Large intestine (tissue), 3 donors: ENCODE measurements at regions not wholly inside any gene's neighbourhood (a gene's known extent, or its start where the extent isn't known, plus 50 kb on each side); places are given as distances from the start of the nearest gene placed in this dataset.

Experiments
- DNase-seq, 2 donors: peaks; one replicate each; pipeline versions ENCODE4 v3.0.0 to v3.0.0-alpha.2; 2013
- H3K27ac ChIP-seq: one replicate; pipeline ENCODE4 v1.5.1; 2013; ENCODE audit warnings: low read length
- H3K27me3 ChIP-seq: 2 replicates; pipeline ENCODE4 v1.6.1; 2013; ENCODE audit warnings: low read length; ENCODE audit not compliant: control insufficient read depth, insufficient read depth
- H3K36me3 ChIP-seq: 2 replicates; pipeline ENCODE4 v1.6.1; 2013; ENCODE audit warnings: low read length; ENCODE audit not compliant: control insufficient read depth, insufficient read depth
- H3K4me1 ChIP-seq: one replicate; pipeline ENCODE4 v1.6.1; 2013; ENCODE audit warnings: low read length; ENCODE audit not compliant: control insufficient read depth, insufficient read depth
- H3K4me3 ChIP-seq: one replicate; pipeline ENCODE4 v1.5.1; 2013; ENCODE audit warnings: low read length
- H3K9me3 ChIP-seq: one replicate; pipeline ENCODE4 v1.6.1; 2013; ENCODE audit warnings: mild to moderate bottlenecking, low read depth, low read length, moderate library complexity; ENCODE audit not compliant: control insufficient read depth
- WGBS: methylation state at CpG from one replicate; pipeline ENCODE4 v1.1.5; 2013; ENCODE audit warnings: low lambda C conversion rate; ENCODE audit not compliant: insufficient coverage; 5-methylcytosine and 5-hydroxymethylcytosine counted together

DNA sequence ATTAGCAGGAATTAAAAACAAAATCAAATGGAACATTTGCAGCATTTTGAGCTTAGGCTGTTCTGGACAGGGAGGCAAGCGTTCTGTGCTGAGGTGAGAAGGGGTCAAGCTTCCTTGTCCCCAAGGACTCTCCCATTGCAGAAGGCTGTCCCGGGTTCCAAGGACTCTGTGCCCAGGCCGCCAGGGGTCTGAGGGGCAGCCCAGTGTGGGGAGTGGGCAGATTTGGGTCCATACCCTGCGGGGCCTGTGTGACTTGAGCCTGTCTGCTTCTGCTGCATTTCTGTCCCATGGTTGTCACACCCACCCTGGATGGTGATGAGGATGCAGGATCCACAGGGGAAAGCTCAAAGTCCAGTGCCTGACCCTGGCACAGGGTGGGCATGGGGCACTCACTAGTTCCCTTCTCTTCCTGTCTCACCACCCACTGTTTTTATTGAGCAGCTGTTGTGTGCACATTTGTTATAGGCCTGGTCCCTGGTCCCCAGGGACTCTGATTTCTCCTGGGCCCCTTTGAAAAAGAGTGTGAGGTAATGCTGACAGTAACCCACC, 211.4 kb upstream of the HS6ST1 start:
- Histone ChIP-seq H3K27ac (no peak overlapping the region), H3K36me3 (no peaks in the 10 kb centered on the region), H3K4me1 (no peaks in the 10 kb centered on the region), H3K27me3 (no peaks in the 10 kb centered on the region), H3K4me3 (no peak overlapping the region), H3K9me3 (no peaks in the 10 kb centered on the region)
- no peak for DNase-seq
- WGBS: no CpG with 5 or more reads among the region's 4 CpGs

DNA sequence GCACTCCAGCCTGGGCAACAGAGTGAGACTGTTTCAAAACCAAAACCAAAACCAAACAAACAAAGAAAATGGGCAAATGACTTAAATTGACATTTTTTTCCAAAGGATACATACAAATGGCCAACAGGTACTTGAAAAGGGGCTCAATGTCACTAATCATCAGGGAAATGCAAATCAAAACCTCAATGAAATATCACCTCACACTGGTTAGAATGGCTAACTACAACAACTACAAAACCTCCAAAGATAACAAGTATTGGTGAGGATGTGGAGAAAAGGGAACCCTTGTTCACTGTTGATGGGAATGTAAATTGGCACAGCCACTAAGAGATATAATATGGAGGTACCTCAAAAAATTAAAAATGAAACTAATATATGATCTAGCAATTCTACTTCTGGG, 213.2 kb upstream of the HS6ST1 start:
- Histone ChIP-seq H3K27ac (no peak overlapping the region), H3K4me1 (no peaks in the 10 kb centered on the region), H3K27me3 (no peaks in the 10 kb centered on the region), H3K4me3 (no peak overlapping the region), H3K9me3 (no peaks in the 10 kb centered on the region), H3K36me3 (no peaks in the 10 kb centered on the region)
- no peak for DNase-seq

DNA sequence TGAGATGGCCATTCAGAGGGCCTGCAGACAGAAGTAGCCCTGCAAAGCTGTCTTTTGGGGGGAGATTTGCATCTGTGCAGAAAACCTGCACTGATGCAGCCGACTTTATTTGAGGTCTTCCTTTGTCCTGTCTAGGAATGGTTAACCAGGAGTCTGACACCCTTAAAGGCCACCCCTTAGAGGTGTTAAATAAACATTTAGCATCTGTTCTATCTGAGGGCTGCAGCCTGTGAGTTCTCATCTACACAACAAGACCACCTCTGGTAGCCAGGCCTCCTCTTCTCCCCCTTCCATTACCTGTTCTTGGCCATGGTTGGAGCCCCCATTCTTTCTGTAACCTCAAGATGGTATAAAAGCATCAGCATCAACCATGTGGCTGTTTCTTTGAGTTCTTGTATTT, 214.4 kb upstream of the HS6ST1 start:
- Histone ChIP-seq H3K27ac (no peak overlapping the region), H3K4me1 (no peaks in the 10 kb centered on the region), H3K4me3 (no peak overlapping the region), H3K9me3 (no peaks in the 10 kb centered on the region), H3K36me3 (no peaks in the 10 kb centered on the region), H3K27me3 (no peaks in the 10 kb centered on the region)
- no CpG with 5 or more reads among the region's 1 CpG for WGBS
- DNase-seq: no peak

DNA sequence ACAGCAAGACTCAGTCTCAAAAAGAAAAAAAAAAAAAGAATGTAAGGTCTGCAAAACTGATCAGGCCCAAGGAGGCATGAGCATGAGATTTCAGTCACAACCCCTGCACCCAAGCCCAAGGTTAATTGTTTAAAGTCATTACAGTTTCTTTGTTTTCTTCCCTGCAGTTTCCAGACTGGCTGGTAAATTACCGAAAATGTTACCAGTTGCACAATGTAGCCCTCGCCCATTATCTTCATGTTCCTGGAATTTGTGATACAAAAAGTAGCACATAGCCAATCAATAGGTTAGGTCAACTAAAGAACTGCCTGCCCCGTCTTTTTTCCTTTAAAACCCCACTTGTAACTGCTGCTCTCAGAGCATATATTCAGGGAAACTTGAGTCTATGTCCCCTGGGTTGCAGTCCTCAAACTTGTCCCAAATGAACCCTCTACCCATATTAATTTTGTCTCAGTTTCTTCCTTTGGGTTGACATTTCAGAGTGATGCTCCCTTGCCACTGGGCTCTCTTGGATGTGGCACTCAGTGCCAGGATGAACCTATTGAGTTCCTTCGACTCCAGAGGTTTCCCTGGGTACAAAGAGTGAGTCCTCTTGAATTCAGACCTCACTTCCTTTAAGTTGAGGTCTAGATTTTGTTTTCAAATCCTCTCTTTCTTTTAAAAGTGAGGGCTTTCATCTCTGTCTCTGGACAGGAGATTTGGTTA, 216.2 kb upstream of the HS6ST1 start:
- Histone ChIP-seq H3K9me3 (no peaks in the 10 kb centered on the region), H3K4me3 (no peak overlapping the region), H3K27me3 (no peaks in the 10 kb centered on the region), H3K27ac (no peak overlapping the region), H3K36me3 (no peaks in the 10 kb centered on the region), H3K4me1 (no peaks in the 10 kb centered on the region)
- DNase-seq: no peak
- 100% methylated on average over 2 of the region's 4 CpGs for WGBS

DNA sequence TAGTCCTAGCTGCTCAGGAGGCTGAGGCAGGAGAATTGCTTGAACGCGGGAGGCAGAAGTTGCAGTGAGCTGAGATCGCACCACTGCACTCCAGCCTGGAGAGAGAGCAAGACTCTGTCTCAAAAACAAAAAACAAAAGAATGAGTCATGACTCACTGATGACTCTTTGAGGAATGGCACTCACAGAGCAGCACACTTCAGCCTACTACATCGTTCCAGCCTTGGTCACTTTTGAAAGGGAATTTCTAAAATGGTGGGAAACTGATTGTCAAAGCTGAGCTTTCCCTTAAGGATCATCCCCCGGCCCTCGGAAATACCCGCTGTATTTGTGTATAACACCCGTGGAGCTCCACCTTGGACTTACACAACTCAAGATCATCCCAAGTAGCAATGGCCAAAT, 217.3 kb upstream of the HS6ST1 start:
- WGBS: 92% methylated on average over 2 of the region's 8 CpGs
- no peaks in the 10 kb centered on the region for H3K9me3 ChIP-seq
- no peak overlapping the region for H3K4me3 ChIP-seq
- H3K27me3 ChIP-seq: no peaks in the 10 kb centered on the region
- no peaks in the 10 kb centered on the region for H3K36me3 ChIP-seq
- no peaks in the 10 kb centered on the region for H3K4me1 ChIP-seq
- no peak overlapping the region for H3K27ac ChIP-seq
- no peak for DNase-seq

DNA sequence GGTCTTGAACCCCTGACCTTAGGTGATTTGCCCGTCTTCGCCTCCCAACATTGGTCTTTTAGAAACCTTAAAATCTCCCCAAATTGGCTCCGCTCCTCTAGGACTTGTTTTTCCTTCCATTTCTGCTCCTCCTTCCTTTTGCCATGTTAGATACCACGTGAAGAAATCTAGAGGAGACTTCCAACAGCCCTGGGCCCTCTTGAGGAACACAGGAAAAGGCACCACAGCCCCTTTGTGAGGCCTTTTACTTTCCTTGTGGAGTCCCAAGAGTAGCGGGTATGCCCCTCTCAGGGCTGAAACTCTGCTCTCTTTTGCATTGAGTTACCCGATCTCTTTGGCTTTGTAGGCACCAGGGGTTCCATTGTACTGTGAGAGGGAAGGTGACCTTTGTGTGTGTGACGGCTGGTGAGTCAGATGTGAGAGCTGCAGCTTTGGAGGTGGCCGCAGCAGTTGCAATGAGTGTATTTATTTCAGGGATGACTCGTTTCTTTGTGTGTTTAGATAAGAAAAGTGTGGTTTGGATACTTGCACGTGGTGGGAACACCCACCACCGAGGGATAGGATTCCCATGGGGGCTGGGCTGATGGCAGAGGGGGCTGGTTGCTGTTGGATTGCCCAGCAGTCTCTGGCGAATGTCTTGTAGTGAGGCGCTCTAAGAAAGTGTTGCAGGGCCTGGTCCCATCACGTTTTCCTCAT, 218.4 kb upstream of the HS6ST1 start:
- Histone ChIP-seq H3K4me3 (no peak overlapping the region), H3K4me1 (no peaks in the 10 kb centered on the region), H3K9me3 (no peaks in the 10 kb centered on the region), H3K27me3 (no peaks in the 10 kb centered on the region), H3K36me3 (no peaks in the 10 kb centered on the region), H3K27ac (no peak overlapping the region)
- DNase-seq: peak in 1 of 2 donors; percentile 15
- WGBS: 100% methylated on average over 2 of the region's 14 CpGs

DNA sequence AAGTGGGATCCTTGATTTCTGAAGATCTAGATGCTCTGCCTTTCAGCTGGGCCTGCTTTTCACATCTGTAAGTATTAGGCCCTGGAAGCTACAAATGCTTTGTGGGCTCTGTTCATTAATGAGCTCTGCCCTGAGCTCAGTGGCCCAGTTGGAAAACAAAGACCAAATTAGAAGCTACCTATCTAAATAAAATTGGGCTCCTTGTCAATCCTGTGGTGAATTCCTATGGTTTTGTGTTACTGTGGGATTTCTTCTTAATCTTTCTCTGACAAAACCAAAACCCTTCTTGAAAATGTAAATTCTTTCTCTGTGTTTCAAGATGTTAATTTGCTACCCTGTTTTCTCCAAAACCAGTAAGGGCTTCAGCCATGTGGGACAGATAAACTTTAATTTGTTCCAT, 219.0 kb upstream of the HS6ST1 start:
- Histone ChIP-seq H3K27ac (no peak overlapping the region), H3K4me3 (no peak overlapping the region), H3K27me3 (no peaks in the 10 kb centered on the region), H3K9me3 (no peaks in the 10 kb centered on the region), H3K4me1 (no peaks in the 10 kb centered on the region), H3K36me3 (no peaks in the 10 kb centered on the region)
- no peak for DNase-seq

DNA sequence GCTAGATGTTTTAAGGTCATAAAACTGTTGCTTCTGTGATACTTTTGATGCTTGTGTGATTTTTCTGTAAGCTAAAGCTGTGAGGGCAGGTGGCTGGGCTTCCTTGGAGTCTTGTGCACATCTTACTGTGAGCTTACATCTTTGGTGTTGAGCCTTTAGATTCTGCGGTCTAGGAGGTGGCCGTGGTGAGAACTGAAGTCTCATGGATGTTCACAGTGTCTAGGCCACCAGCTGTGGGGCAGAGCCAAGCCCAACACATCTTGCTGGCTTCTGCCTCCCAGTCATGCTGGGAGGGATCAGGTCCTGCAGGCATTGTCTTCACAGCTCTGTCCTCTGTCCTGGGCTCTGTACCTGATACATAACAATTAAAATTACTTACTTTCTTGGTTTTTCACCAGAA, 219.7 kb upstream of the HS6ST1 start:
- WGBS: no CpG with 5 or more reads among the region's 2 CpGs
- no peak for DNase-seq

DNA sequence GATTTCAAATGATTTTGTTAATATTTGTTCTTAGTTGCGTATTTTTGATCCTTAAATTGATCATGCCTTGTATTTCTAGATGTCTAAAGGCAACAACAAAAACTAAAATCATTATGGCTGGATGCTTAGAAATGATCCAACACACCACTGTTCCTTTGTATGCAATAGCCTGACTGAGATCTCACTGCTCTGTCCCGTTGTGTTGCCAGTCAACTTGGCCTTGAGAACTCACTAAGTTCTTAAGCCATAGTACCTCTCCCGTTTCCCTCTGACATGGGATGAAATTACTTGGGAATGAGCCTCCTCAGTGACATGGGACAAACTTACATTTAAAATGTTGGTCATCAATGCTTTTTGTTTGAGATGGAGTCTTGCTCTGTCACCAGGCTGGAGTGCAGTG, 222.0 kb upstream of the HS6ST1 start:
- no peak overlapping the region for H3K27ac ChIP-seq
- no peaks in the 10 kb centered on the region for H3K9me3 ChIP-seq
- no CpG with 5 or more reads among the region's 3 CpGs for WGBS
- no peaks in the 10 kb centered on the region for H3K36me3 ChIP-seq
- DNase-seq: no peak
- H3K27me3 ChIP-seq: no peaks in the 10 kb centered on the region
- no peaks in the 10 kb centered on the region for H3K4me1 ChIP-seq
- no peak overlapping the region for H3K4me3 ChIP-seq

More for the DNA sequence above, 219.7 kb upstream of the HS6ST1 start:
- Histone ChIP-seq H3K27ac (no peak overlapping the region), H3K36me3 (no peaks in the 10 kb centered on the region), H3K27me3 (no peaks in the 10 kb centered on the region), H3K4me3 (no peak overlapping the region), H3K9me3 (no peaks in the 10 kb centered on the region), H3K4me1 (no peaks in the 10 kb centered on the region)

DNA sequence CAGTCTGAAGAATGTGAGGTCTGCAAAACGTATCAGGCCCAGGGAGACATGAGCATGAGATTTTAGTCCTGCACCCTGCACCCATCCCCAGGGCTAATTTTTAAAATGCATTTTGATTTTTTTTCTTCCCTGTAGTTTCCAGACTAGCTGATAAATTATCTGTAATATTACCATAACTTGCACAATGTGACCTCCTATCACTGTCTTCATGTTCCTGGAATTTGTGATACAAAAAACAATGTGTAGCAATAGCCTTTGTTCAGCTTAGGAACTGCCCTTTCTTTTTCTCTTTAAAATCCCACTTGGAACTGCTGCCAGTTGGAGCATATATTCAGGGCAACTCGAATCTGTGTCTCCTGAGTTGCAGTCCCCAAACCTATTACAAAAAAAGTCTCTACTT, 222.8 kb upstream of the HS6ST1 start:
- DNase-seq: no peak
- peaks cover 2% of the 10 kb centered on the region for H3K9me3 ChIP-seq
- H3K27ac ChIP-seq: no peak overlapping the region
- no peaks in the 10 kb centered on the region for H3K4me1 ChIP-seq
- H3K4me3 ChIP-seq: no peak overlapping the region
- H3K36me3 ChIP-seq: no peaks in the 10 kb centered on the region
- WGBS: 82% methylated on average over 2 of the region's 2 CpGs
- H3K27me3 ChIP-seq: no peaks in the 10 kb centered on the region

DNA sequence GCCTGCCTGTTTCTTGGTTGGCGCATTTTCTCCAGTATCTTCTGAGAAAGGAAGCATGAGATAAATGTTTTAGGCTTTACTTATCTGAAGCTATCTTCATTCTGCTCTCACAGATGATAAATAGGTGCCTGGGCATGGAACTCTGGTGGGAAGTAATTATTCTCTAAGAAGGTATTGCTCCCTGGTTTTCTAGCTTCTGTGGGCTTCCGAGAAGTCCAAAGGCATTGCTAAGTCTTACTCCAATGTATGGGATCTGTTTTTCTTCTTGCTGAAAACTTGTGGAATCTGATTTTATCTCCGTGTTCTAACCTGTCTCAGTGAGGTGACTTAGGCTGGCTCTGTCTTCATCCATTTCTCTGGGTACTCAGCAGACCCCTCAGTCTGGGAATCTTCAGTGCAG, 224.4 kb upstream of the HS6ST1 start:
- Histone ChIP-seq H3K36me3 (no peaks in the 10 kb centered on the region), H3K27ac (no peak overlapping the region), H3K9me3 (peaks cover 5% of the 10 kb centered on the region), H3K4me3 (no peak overlapping the region), H3K27me3 (no peaks in the 10 kb centered on the region), H3K4me1 (no peaks in the 10 kb centered on the region)
- DNase-seq: no peak
- WGBS: 67% methylated on average over 1 of the region's 3 CpGs
